ENCODE measurements at regions not wholly inside any gene's neighbourhood (a gene's known extent, or its start where the extent isn't known, plus 50 kb on each side); places are given as distances from the start of the nearest gene placed in this dataset.

DNA sequence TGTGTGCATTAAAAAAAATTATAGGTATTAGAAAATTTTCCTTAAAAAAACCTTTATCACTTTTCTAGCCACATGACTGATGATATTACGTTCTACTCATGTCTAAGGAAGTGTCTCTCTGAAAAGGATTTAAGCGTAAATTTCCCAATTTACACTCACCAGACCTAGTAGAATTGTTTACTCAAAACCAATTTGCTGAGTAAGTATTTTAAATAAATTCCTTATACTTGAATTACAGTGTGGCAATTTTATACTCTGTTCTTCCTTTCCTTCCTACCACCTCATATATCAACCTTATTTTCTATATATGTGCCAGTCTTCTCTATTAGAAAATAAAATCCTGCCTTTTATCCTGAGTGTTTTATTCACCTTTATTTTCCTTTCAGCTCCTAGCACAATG is 1035.1 kb downstream of the TRHDE start:
- ChIA-PET POLR2A (no interaction called here), CTCF (no interaction called here)
- H3K4me1 ChIP-seq: no peaks in the 10 kb centered on the region
- H3K27ac ChIP-seq: no peak overlapping the region
- 7% methylated on average over 2 of the region's 2 CpGs for WGBS (ENCODE audit: missing lambda C conversion rate)
- H3K4me3 ChIP-seq: no peak overlapping the region
- TF ChIP-seq REST (IDR thresholded peaks at IDR 0.05): no peak
- TF ChIP-seq MAFK (IDR thresholded peaks at IDR 0.05; ENCODE audit: partially characterized antibody): peak; percentile 54
- ATAC-seq: no peak
- no peak for FAIRE-seq
- H3K4me2 ChIP-seq: no peak overlapping the region
- H3K9me3 ChIP-seq: 0 out of 3 replicates have a peak, but pooled peaks cover 4% of the 10 kb centered on the region
- DNase-seq (ENCODE audit: low read depth in 1 of 2, low spot score in 1 of 2): no peak

GRCh38 chr12:73308079-73308478 is 1035.9 kb downstream of the TRHDE start:
- ChIA-PET POLR2A (no interaction called here), CTCF (no interaction called here)
- no peak overlapping the region for H3K4me2 ChIP-seq
- FAIRE-seq (no peak), DNase-seq (ENCODE audit: low read depth in 1 of 2, low spot score in 1 of 2) (no peak), ATAC-seq (no peak)
- 0% methylated on average over 1 of the region's 1 CpG for WGBS (ENCODE audit: missing lambda C conversion rate)
- H3K4me1 ChIP-seq: no peaks in the 10 kb centered on the region
- H3K27ac ChIP-seq: no peak overlapping the region
- no peak for TF ChIP-seq GATA3 (IDR thresholded peaks at IDR 0.05; ENCODE audit: borderline replicate concordance)
- no peak for TF ChIP-seq CTCF (IDR thresholded peaks at IDR 0.05)
- no peak for TF ChIP-seq SMC3 (IDR thresholded peaks at IDR 0.05)
- TF ChIP-seq CHD2 (IDR thresholded peaks at IDR 0.05; ENCODE audit: low read length, partially characterized antibody): no peak
- TF ChIP-seq SREBF2 (IDR thresholded peaks at IDR 0.05): no peak
- TF ChIP-seq KDM5A (IDR thresholded peaks at IDR 0.05): no peak
- no peak for TF ChIP-seq CHD4 (IDR thresholded peaks at IDR 0.05; ENCODE audit: borderline replicate concordance)
- no peak for TF ChIP-seq NR3C1 (IDR thresholded peaks at IDR 0.05)
- no peak for TF ChIP-seq NFE2L2 (conservative IDR thresholded peaks at IDR 0.05; ENCODE audit: low read length)
- TF ChIP-seq PHF8 (IDR thresholded peaks at IDR 0.05; ENCODE audit: borderline replicate concordance, low read depth): no peak
- no peak for TF ChIP-seq POLR2A (IDR thresholded peaks at IDR 0.05; ENCODE audit: low read length)
- TF ChIP-seq FOSL2 (IDR thresholded peaks at IDR 0.05): no peak
- TF ChIP-seq FOSL2 (CRISPR knock-in tag; IDR thresholded peaks at IDR 0.05): no peak
- TF ChIP-seq MAZ (IDR thresholded peaks at IDR 0.05; ENCODE audit: borderline replicate concordance, low read depth, low read length): no peak
- no peak for TF ChIP-seq ZFP36 (IDR thresholded peaks at IDR 0.05; ENCODE audit: borderline replicate concordance, partially characterized antibody)
- TF ChIP-seq RNF2 (IDR thresholded peaks at IDR 0.05; ENCODE audit: borderline replicate concordance, low read depth): no peak
- no peak for TF ChIP-seq ZNF302 (CRISPR knock-in tag; IDR thresholded peaks at IDR 0.05)
- H3K9me3 ChIP-seq: no peaks in the 10 kb centered on the region
- no peak overlapping the region for H3K4me3 ChIP-seq

GRCh38 chr12:73308747-73309146 is 1036.6 kb downstream of the TRHDE start:
- ATAC-seq: no peak
- CTCF ChIA-PET: no interaction called here
- Histone ChIP-seq H3K4me2 (no peak overlapping the region), H3K27ac (no peak overlapping the region), H3K9me3 (no peaks in the 10 kb centered on the region), H3K4me3 (no peak overlapping the region), H3K4me1 (no peaks in the 10 kb centered on the region)
- DNase-seq (ENCODE audit: low read depth in 1 of 2, low spot score in 1 of 2): no peak
- 0% methylated on average over 1 of the region's 1 CpG for WGBS (ENCODE audit: missing lambda C conversion rate)
- POLR2A ChIA-PET: no interaction called here
- FAIRE-seq: no peak
- TF ChIP-seq FOXS1 (CRISPR knock-in tag; IDR thresholded peaks at IDR 0.05) (no peak), CEBPB (IDR thresholded peaks at IDR 0.05) (no peak), NFE2L2 (conservative IDR thresholded peaks at IDR 0.05; ENCODE audit: low read length) (no peak), EHMT2 (IDR thresholded peaks at IDR 0.05; ENCODE audit: low read depth) (no peak), GATA3 (IDR thresholded peaks at IDR 0.05; ENCODE audit: borderline replicate concordance) (no peak), POLR2A (IDR thresholded peaks at IDR 0.05; ENCODE audit: low read length) (no peak), HDAC2 (IDR thresholded peaks at IDR 0.05) (no peak), HOXB5 (CRISPR knock-in tag; IDR thresholded peaks at IDR 0.05) (no peak), FOSB (CRISPR knock-in tag; IDR thresholded peaks at IDR 0.05) (no peak), BCL3 (IDR thresholded peaks at IDR 0.05) (no peak), HOXA7 (CRISPR knock-in tag; IDR thresholded peaks at IDR 0.05) (no peak)

All from A549 (cell line).